ENCODE measurements at regions not wholly inside any gene's neighbourhood (a gene's known extent, or its start where the extent isn't known, plus 50 kb on each side); places are given as distances from the start of the nearest gene placed in this dataset.
A peak's percentile ranks its signal among the peaks of the same experiment; 100 is the strongest.

DNA sequence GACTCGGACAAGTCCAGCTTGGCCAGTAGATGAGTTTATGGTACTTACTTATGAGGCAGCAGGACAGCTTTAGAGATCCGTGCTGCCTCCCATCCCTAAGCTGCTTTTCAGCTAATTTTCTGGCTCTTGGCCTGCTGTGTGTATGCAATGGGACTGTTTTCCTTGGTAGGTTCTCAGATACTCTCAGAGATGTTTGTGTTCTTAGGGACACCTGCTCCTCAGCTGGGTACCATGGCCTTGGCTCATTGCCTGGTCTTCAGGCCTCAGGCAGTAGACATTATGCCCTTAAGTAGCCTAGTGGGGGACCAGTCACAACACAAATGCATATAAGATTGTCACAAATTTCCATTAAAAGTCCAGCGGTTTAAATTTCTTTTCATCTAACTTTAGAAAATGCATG lies 688.0 kb downstream of the PCDH7 start:
- DNase-seq (ENCODE audit: low read depth), result peak; percentile 15
- no peak overlapping the region for H3K4me3 ChIP-seq (ENCODE audit: low read length)
- TF ChIP-seq, protein P1, sequence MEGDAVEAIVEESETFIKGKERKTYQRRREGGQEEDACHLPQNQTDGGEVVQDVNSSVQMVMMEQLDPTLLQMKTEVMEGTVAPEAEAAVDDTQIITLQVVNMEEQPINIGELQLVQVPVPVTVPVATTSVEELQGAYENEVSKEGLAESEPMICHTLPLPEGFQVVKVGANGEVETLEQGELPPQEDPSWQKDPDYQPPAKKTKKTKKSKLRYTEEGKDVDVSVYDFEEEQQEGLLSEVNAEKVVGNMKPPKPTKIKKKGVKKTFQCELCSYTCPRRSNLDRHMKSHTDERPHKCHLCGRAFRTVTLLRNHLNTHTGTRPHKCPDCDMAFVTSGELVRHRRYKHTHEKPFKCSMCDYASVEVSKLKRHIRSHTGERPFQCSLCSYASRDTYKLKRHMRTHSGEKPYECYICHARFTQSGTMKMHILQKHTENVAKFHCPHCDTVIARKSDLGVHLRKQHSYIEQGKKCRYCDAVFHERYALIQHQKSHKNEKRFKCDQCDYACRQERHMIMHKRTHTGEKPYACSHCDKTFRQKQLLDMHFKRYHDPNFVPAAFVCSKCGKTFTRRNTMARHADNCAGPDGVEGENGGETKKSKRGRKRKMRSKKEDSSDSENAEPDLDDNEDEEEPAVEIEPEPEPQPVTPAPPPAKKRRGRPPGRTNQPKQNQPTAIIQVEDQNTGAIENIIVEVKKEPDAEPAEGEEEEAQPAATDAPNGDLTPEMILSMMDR (conservative IDR thresholded peaks at IDR 0.05; ENCODE audit: low read depth, low read length), result no peak

DNA sequence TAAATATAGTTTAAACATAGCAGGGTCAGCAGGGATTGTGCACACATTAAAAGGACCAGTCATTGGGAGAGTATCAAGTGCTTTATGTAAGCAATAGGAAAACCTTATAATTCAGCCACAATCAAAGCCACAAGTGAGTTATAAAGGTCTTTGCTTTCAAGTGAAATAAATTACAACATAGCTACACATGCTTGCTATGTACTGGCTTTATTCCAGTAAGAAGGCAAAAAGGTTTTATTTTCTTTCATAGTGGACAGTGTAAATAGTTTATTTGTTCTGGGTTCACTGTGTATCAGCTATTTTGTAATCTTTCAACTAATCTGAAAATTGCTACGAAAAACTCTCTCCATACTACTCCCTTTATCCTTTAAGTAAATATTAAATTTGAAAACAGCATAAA lies 691.4 kb downstream of the PCDH7 start:
- no peak for DNase-seq (ENCODE audit: low read depth)
- no peak overlapping the region for H3K4me3 ChIP-seq (ENCODE audit: low read length)
- TF ChIP-seq, protein P1 (conservative IDR thresholded peaks at IDR 0.05; ENCODE audit: low read depth, low read length), result no peak

DNA sequence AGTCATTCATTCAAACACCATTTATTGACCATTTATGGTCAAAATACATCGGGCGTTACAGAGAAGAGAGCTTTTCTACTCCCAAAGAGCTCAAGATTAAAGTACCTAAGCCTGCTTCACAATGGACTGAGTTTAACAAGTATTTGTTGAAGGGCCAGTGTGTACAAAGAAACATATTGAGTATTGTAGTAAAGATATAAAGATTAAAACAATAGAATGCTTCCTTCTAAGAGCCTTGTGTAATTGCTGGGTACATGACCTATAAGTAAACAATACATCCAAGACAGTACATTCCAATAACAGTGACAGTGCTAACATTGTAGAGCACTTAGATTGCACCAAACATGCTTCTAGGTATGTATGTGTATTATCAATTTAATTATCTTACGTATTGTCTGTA lies 695.5 kb downstream of the PCDH7 start:
- no peak for DNase-seq (ENCODE audit: low read depth)
- TF ChIP-seq, protein P1 (conservative IDR thresholded peaks at IDR 0.05; ENCODE audit: low read depth, low read length), result no peak
- no peak overlapping the region for H3K4me3 ChIP-seq (ENCODE audit: low read length)

DNA sequence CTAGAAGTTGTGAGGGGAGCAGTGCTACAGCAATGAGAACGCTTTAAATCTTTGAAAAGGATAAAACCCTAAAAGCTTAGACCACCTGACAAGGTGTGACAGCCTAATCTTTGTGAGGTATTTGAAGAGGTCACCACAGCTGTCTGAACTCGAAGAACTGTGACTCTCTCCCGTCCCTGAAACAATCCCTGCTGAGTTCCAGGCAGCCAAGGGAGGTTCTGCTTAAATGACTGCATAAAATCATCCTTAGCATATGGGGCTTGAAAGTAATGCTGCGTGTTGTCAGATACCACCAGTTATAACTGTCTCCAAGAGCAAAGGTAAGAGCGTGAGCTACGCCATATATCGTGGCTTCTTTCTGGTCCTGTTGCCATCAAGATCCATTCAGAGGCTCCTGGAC lies 696.3 kb downstream of the PCDH7 start:
- TF ChIP-seq, protein P1 (conservative IDR thresholded peaks at IDR 0.05; ENCODE audit: low read depth, low read length), result no peak
- no peak overlapping the region for H3K4me3 ChIP-seq (ENCODE audit: low read length)
- DNase-seq (ENCODE audit: low read depth), result no peak

DNA sequence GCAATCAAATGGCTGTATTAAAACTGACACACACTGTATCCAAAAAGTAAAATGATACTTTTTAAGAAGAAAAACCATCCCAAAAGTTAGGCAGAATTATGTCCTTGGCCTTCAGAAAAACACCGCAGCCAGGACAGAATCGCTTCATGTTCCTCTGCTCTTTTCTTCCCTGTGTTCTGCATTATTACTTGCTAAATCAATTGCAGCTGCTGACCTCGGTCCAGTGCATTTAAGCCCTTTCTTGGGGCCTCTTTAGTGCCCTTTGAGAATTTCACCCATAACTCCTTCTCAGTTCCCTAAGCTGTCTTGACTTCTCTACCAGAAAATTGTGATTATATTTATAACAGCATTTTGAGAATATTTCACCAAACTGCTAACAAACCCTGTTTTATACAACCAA lies 696.9 kb downstream of the PCDH7 start:
- DNase-seq (ENCODE audit: low read depth), result no peak
- H3K4me3 ChIP-seq (ENCODE audit: low read length), result no peak overlapping the region
- TF ChIP-seq, protein P1 (conservative IDR thresholded peaks at IDR 0.05; ENCODE audit: low read depth, low read length), result no peak

DNA sequence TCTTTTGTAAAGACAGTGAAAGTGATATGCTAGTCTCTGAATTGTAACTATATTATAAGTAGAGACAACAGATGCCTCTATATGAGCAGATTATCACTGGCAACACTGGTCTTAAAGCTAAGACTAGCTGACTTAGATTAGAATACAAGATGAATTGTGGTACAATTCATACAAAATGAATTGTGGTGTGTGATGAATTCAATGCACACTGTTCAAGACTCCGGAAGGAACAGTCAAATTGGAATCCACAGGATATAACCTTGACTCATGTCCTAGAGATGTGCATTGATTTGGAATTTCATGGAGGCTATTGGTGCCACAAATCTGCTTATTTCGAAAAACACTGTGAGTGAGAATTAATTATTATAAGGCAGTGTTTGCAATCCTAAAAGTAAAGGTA lies 701.8 kb downstream of the PCDH7 start:
- H3K4me3 ChIP-seq (ENCODE audit: low read length), result no peak overlapping the region
- no peak for DNase-seq (ENCODE audit: low read depth)
- TF ChIP-seq, protein P1 (conservative IDR thresholded peaks at IDR 0.05; ENCODE audit: low read depth, low read length), result no peak

DNA sequence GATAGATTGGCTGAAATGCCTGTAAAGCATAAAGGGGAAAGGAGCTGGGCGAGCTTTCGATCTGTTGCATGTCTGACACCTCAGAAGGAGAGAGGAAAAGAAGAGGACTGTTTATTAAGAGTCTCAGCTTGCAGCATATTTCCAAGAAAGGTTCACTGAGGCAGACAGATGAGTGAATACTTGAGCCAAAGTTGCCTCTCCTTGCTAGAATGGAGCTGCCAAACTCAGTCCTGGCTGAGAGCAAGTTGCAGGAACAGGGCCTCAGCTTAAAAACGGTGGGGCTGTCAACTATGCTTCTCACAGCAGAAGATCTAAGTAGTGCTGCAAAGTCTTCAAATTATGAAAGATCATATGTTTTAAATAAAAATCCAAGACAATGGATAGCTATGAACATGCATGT lies 707.5 kb downstream of the PCDH7 start:
- DNase-seq (ENCODE audit: low read depth), result no peak
- TF ChIP-seq, protein P1 (conservative IDR thresholded peaks at IDR 0.05; ENCODE audit: low read depth, low read length), result no peak
- no peak overlapping the region for H3K4me3 ChIP-seq (ENCODE audit: low read length)

Data from retinal pigment epithelial cell (primary cell).